IPS-18c (cell line): ENCODE measurements at regions not wholly inside any gene's neighbourhood (a gene's known extent, or its start where the extent isn't known, plus 50 kb on each side); places are given as distances from the start of the nearest gene placed in this dataset.
"Not testable (repeated sequence)": the region's sequence is repeated elsewhere in the genome, so short reads cannot be mapped to it uniquely, and the experiment has no call there.

ENCODE experiments used
- H3K4me3 ChIP-seq: 2 replicates; pipeline ENCODE4 v1.7.0; 2013; ENCODE audit warnings: low read depth, mild to moderate bottlenecking, low read length, moderate library complexity; ENCODE audit not compliant: insufficient read depth
- H3K9me3 ChIP-seq: one replicate; pipeline ENCODE4 v1.6.1; 2013; ENCODE audit warnings: mild to moderate bottlenecking, low read length, moderate library complexity; ENCODE audit not compliant: control insufficient read depth, insufficient read depth

GRCh38 chr11:115606498-115607220, 102.4 kb upstream of the CADM1 start:
- Histone ChIP-seq H3K4me3 (no peak overlapping the region), H3K9me3 (no peaks in the 10 kb centered on the region)

- Histone ChIP-seq H3K9me3 (no peaks in the 10 kb centered on the region), H3K4me3 (no peak overlapping the region)
These were observed 101.8 kb upstream of the CADM1 start for GRCh38 chr11:115605871-115606497.

GRCh38 chr11:115605397-115605796, 101.2 kb upstream of the CADM1 start:
- not testable (repeated sequence) for H3K4me3 ChIP-seq, H3K9me3 ChIP-seq

GRCh38 chr11:115599125-115599524, 94.9 kb upstream of the CADM1 start:
- no peaks in the 10 kb centered on the region for H3K9me3 ChIP-seq

GRCh38 chr11:115598257-115598901, 94.2 kb upstream of the CADM1 start:
- H3K9me3 ChIP-seq: no peaks in the 10 kb centered on the region
- H3K4me3 ChIP-seq: no peak overlapping the region

More at GRCh38 chr11:115599125-115599524, 94.9 kb upstream of the CADM1 start:
- no peak overlapping the region for H3K4me3 ChIP-seq

- Histone ChIP-seq H3K4me3 (no peak overlapping the region), H3K9me3 (peaks cover 2% of the 10 kb centered on the region)
These were observed 87.2 kb upstream of the CADM1 start for GRCh38 chr11:115591380-115591779.

- H3K9me3 ChIP-seq: peaks cover 2% of the 10 kb centered on the region
- no peak overlapping the region for H3K4me3 ChIP-seq
These were observed 86.0 kb upstream of the CADM1 start for GRCh38 chr11:115590254-115590653.

GRCh38 chr11:115587718-115588342, 83.6 kb upstream of the CADM1 start:
- Histone ChIP-seq H3K9me3 (peaks cover 2% of the 10 kb centered on the region), H3K4me3 (no peak overlapping the region)

GRCh38 chr11:115585361-115586024, 81.3 kb upstream of the CADM1 start:
- peaks cover 2% of the 10 kb centered on the region for H3K9me3 ChIP-seq
- H3K4me3 ChIP-seq: no peak overlapping the region

GRCh38 chr11:115581871-115582639, 77.8 kb upstream of the CADM1 start:
- no peak overlapping the region for H3K4me3 ChIP-seq
- peaks cover 2% of the 10 kb centered on the region for H3K9me3 ChIP-seq

GRCh38 chr11:115580927-115581680, 76.9 kb upstream of the CADM1 start:
- Histone ChIP-seq H3K4me3 (no peak overlapping the region), H3K9me3 (peaks cover 2% of the 10 kb centered on the region)

- Histone ChIP-seq H3K9me3 (peaks cover 2% of the 10 kb centered on the region), H3K4me3 (no peak overlapping the region)
These were observed 76.2 kb upstream of the CADM1 start for GRCh38 chr11:115580416-115580815.

GRCh38 chr11:115579181-115579825, 75.1 kb upstream of the CADM1 start:
- Histone ChIP-seq H3K4me3 (no peak overlapping the region), H3K9me3 (peaks cover 2% of the 10 kb centered on the region)

- no peak overlapping the region for H3K4me3 ChIP-seq
These were observed 74.1 kb upstream of the CADM1 start for GRCh38 chr11:115578275-115578674.

GRCh38 chr11:115577701-115578100, 73.5 kb upstream of the CADM1 start:
- H3K9me3 ChIP-seq: peaks cover 2% of the 10 kb centered on the region

More at GRCh38 chr11:115578275-115578674, 74.1 kb upstream of the CADM1 start:
- H3K9me3 ChIP-seq: peaks cover 2% of the 10 kb centered on the region

More at GRCh38 chr11:115577701-115578100, 73.5 kb upstream of the CADM1 start:
- H3K4me3 ChIP-seq: no peak overlapping the region
